SK-N-SH treated with all-trans-retinoic acid at 6 μM for 48 hours (cell line): ENCODE measurements at regions not wholly inside any gene's neighbourhood (a gene's known extent, or its start where the extent isn't known, plus 50 kb on each side); places are given as distances from the start of the nearest gene placed in this dataset.

Experiments
- CSRNP3 ChIP-seq: fragments of 250-450 bp; sonication (Bioruptor Pico); IDR thresholded peaks from 2 replicates; pipeline ENCODE4 v1.5.1; 2021; ENCODE audit warnings: mild to moderate bottlenecking, moderate library complexity
- GLIS3 ChIP-seq: fragments of 250-450 bp; sonication (Bioruptor Pico); IDR thresholded peaks from 2 replicates; pipeline ENCODE4 v1.5.0; 2020; ENCODE audit warnings: mild to moderate bottlenecking, moderate library complexity
- PPARA ChIP-seq: fragments of 250-450 bp; sonication (Bioruptor Pico); IDR thresholded peaks from 2 replicates; pipeline ENCODE4 v1.5.0; 2020; ENCODE audit warnings: mild to moderate bottlenecking, borderline replicate concordance
- RARB ChIP-seq: fragments of 250-450 bp; sonication (Bioruptor Pico); IDR thresholded peaks from 2 replicates; pipeline ENCODE4 v1.8.0; 2021; ENCODE audit warnings: mild to moderate bottlenecking, moderate library complexity
- SNAI2 ChIP-seq: fragments of 250-450 bp; sonication (Bioruptor Pico); IDR thresholded peaks from 2 replicates; pipeline ENCODE4 v1.5.0; 2020; ENCODE audit warnings: mild to moderate bottlenecking, moderate library complexity
- ZC3H10 ChIP-seq: fragments of 250-450 bp; sonication (Bioruptor Pico); IDR thresholded peaks from 2 replicates; pipeline ENCODE4 v1.5.1; 2021; ENCODE audit warnings: mild to moderate bottlenecking, moderate library complexity
- ZFP3 ChIP-seq: fragments of 250-450 bp; sonication (Bioruptor Pico); IDR thresholded peaks from 2 replicates; pipeline ENCODE4 v1.5.0; 2020; ENCODE audit warnings: mild to moderate bottlenecking, moderate library complexity

- TF ChIP-seq CSRNP3 (CRISPR knock-in tag), result no peak
- TF ChIP-seq PPARA (CRISPR knock-in tag), result no peak
- TF ChIP-seq SNAI2 (CRISPR knock-in tag), result no peak
- no peak for TF ChIP-seq GLIS3 (CRISPR knock-in tag)
- TF ChIP-seq ZFP3 (CRISPR knock-in tag), result no peak
- no peak for TF ChIP-seq ZC3H10
- no peak for TF ChIP-seq RARB (CRISPR knock-in tag)
Observed at GRCh38 chr5:87949676-87950631, 318.7 kb downstream of the TMEM161B start.
